H9 (cell line): ENCODE measurements at regions not wholly inside any gene's neighbourhood (a gene's known extent, or its start where the extent isn't known, plus 50 kb on each side); places are given as distances from the start of the nearest gene placed in this dataset.

Experiments
- DNase-seq: peaks from one replicate; pipeline ENCODE4 v3.0.0-alpha.2; 2017
- H2AFZ ChIP-seq: one replicate; pipeline ENCODE4 v1.6.1; 2013; ENCODE audit warnings: mild to moderate bottlenecking, low read length, control low read depth, moderate library complexity
- H2AK5ac ChIP-seq: 2 replicates; pipeline ENCODE4 v1.6.1; 2013; ENCODE audit warnings: low read length, control low read depth, mixed read lengths; ENCODE audit not compliant: insufficient read length
- H2BK120ac ChIP-seq: one replicate; pipeline ENCODE4 v1.6.1; 2013; ENCODE audit warnings: low read depth, mild to moderate bottlenecking, low read length, control low read depth, inconsistent platforms; ENCODE audit not compliant: poor library complexity, severe bottlenecking
- H2BK12ac ChIP-seq: 2 replicates; pipeline ENCODE4 v1.6.1; 2013; ENCODE audit warnings: low read length, control low read depth, mixed read lengths, low read depth; ENCODE audit not compliant: insufficient read length
- H2BK15ac ChIP-seq: 2 replicates; pipeline ENCODE4 v1.6.1; 2013; ENCODE audit warnings: low read depth, low read length, control low read depth
- H2BK20ac ChIP-seq: one replicate; pipeline ENCODE4 v1.6.1; 2013; ENCODE audit warnings: low read depth, mild to moderate bottlenecking, low read length, control low read depth, inconsistent platforms; ENCODE audit not compliant: poor library complexity, severe bottlenecking
- H2BK5ac ChIP-seq: 2 replicates; pipeline ENCODE4 v1.6.1; 2013; ENCODE audit warnings: low read length, control low read depth, mixed read lengths; ENCODE audit not compliant: insufficient read length
- H3K14ac ChIP-seq: 2 replicates; pipeline ENCODE4 v1.6.1; 2013; ENCODE audit warnings: low read length, control low read depth; ENCODE audit not compliant: insufficient read depth
- H3K18ac ChIP-seq: 2 replicates; pipeline ENCODE4 v1.6.1; 2013; ENCODE audit warnings: low read depth, mild to moderate bottlenecking, mixed read lengths, low read length, control low read depth; ENCODE audit not compliant: insufficient read length
- H3K23ac ChIP-seq: 2 replicates; pipeline ENCODE4 v1.6.1; 2013; ENCODE audit warnings: low read length, control low read depth, mixed read lengths, low read depth; ENCODE audit not compliant: insufficient read length
- H3K23me2 ChIP-seq: 2 replicates; pipeline ENCODE4 v1.6.1; 2013; ENCODE audit warnings: low read depth, mild to moderate bottlenecking, mixed read lengths, low read length, control low read depth; ENCODE audit not compliant: insufficient read length, poor library complexity, severe bottlenecking
- H3K27ac ChIP-seq: 2 replicates; pipeline ENCODE4 v1.5.1; 2013; ENCODE audit warnings: low read length, control low read depth, mixed read lengths, low read depth; ENCODE audit not compliant: insufficient read length
- H3K27me3 ChIP-seq: 2 replicates; pipeline ENCODE4 v1.6.1; 2013; ENCODE audit warnings: low read length, control low read depth, inconsistent platforms; ENCODE audit not compliant: insufficient read depth
- H3K4ac ChIP-seq: 2 replicates; pipeline ENCODE4 v1.6.1; 2013; ENCODE audit warnings: low read depth, mild to moderate bottlenecking, control low read depth, inconsistent platforms, low read length, moderate library complexity
- H3K4me1 ChIP-seq: 2 replicates; pipeline ENCODE4 v1.6.1; 2013; ENCODE audit warnings: low read length, control low read depth, inconsistent platforms; ENCODE audit not compliant: insufficient read depth
- H3K4me2 ChIP-seq: 2 replicates; pipeline ENCODE4 v1.6.1; 2013; ENCODE audit warnings: low read length, control low read depth, mixed read lengths; ENCODE audit not compliant: insufficient read length, insufficient read depth
- H3K56ac ChIP-seq: 2 replicates; pipeline ENCODE4 v1.6.1; 2013; ENCODE audit warnings: low read depth, mild to moderate bottlenecking, mixed read lengths, low read length, control low read depth; ENCODE audit not compliant: insufficient read length
- H3K79me1 ChIP-seq: 2 replicates; pipeline ENCODE4 v1.6.1; 2013; ENCODE audit warnings: low read depth, mild to moderate bottlenecking, moderate library complexity, low read length, control low read depth, inconsistent platforms; ENCODE audit not compliant: insufficient read depth, poor library complexity, severe bottlenecking
- H3K79me2 ChIP-seq: 2 replicates; pipeline ENCODE4 v1.6.1; 2013; ENCODE audit warnings: low read length, control low read depth, inconsistent platforms; ENCODE audit not compliant: insufficient read depth
- H3K9ac ChIP-seq: 2 replicates; pipeline ENCODE4 v1.6.1; 2013; ENCODE audit warnings: low read length, control low read depth, mixed read lengths; ENCODE audit not compliant: insufficient read length; ENCODE audit errors: extremely low read depth
- H3K9me3 ChIP-seq: one replicate; pipeline ENCODE4 v1.6.1; 2013; ENCODE audit warnings: low read depth, low read length, inconsistent platforms; ENCODE audit not compliant: control insufficient read depth
- H3T11ph ChIP-seq: one replicate; pipeline ENCODE4 v1.6.1; 2013; ENCODE audit warnings: mild to moderate bottlenecking, low read length, control low read depth, inconsistent platforms
- H4K20me1 ChIP-seq: one replicate; pipeline ENCODE4 v1.6.1; 2013; ENCODE audit not compliant: control insufficient read depth, insufficient read length, insufficient read depth
- H4K5ac ChIP-seq: 2 replicates; pipeline ENCODE4 v1.6.1; 2013; ENCODE audit warnings: low read depth, mild to moderate bottlenecking, mixed read lengths, low read length, control low read depth; ENCODE audit not compliant: insufficient read length
- H4K8ac ChIP-seq: replicated peaks from 2 replicates; pipeline ENCODE4 v1.6.1; 2013; ENCODE audit warnings: low read length, control low read depth, mixed read lengths, low read depth; ENCODE audit not compliant: insufficient read length
- H4K91ac ChIP-seq: 2 replicates; pipeline ENCODE4 v1.6.1; 2013; ENCODE audit warnings: low read depth, mild to moderate bottlenecking, moderate library complexity, mixed read lengths, low read length, control low read depth; ENCODE audit not compliant: insufficient read length
- H3K27ac Mint-ChIP-seq, 3 experiments: 2 replicates in 2 of 3; 3 replicates in 1 of 3; pipeline ENCODE4 v1.8.0; 2020 to 2021; ENCODE audit warnings: mixed read lengths in 3 of 3, mild to moderate bottlenecking in 1 of 3, moderate library complexity in 1 of 3
- H3K27me3 Mint-ChIP-seq: 2 replicates; pipeline ENCODE4 v1.8.0; 2021; ENCODE audit warnings: low read depth, mild to moderate bottlenecking, moderate library complexity, mixed read lengths
- H3K36me3 Mint-ChIP-seq, 3 experiments: 2 replicates in 2 of 3; 3 replicates in 1 of 3; pipeline ENCODE4 v1.8.0; 2020 to 2021; ENCODE audit warnings: low read depth in 3 of 3, mixed read lengths in 3 of 3; ENCODE audit not compliant: insufficient read depth in 1 of 3
- H3K4me1 Mint-ChIP-seq, 2 experiments: 2 replicates each; pipeline ENCODE4 v1.8.0; 2020; ENCODE audit warnings: mixed read lengths in 2 of 2
- H3K4me3 Mint-ChIP-seq, 2 experiments: 2 replicates in 1 of 2; 3 replicates in 1 of 2; pipeline ENCODE4 v1.8.0; 2020 to 2021; ENCODE audit warnings: mild to moderate bottlenecking in 2 of 2, mixed read lengths in 2 of 2, moderate library complexity in 1 of 2
- H3K9me3 Mint-ChIP-seq, 2 experiments: 2 replicates in 1 of 2; 3 replicates in 1 of 2; pipeline ENCODE4 v1.8.0; 2020; ENCODE audit warnings: mild to moderate bottlenecking in 2 of 2, mixed read lengths in 2 of 2, moderate library complexity in 1 of 2
- WGBS: extraction: QIAGEN DNeasy Blood & Tissue Kit; methylation state at CpG from one replicate; pipeline ENCODE4 v1.1.7; 2013; ENCODE audit warnings: missing lambda C conversion rate, low lambda C conversion rate, mixed read lengths; ENCODE audit not compliant: insufficient read length; ENCODE audit errors: extremely low coverage; 5-methylcytosine and 5-hydroxymethylcytosine counted together
- TF ChIP-seq, protein P1 (sequence below): fragments of 200-600 bp; sonication (generic); conservative IDR thresholded peaks from 3 replicates; pipeline ENCODE4 v1.8.0; 2021; ENCODE audit warnings: antibody characterized with exemption, mild to moderate bottlenecking

DNA sequence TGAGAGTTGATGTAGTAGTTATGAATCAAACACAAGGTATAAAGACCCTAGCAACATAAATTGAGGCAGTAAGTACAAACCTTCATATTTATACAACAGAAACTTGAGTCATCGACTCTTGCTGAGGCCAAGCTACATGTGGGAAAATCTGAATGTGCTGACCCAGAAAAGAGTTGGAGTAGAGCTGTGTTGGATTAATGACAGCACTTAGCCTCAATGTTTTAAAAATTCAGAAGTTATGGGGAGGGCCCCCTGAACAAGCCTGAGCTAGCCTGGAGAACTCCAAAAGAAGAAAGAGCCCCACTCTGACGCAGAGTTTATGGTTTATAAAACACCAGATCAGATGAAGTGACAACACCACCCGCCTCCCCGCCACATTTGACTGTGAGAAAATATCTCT is 100.0 kb downstream of the DUSP6 start:
- Histone ChIP-seq H3K9me3 (no peaks in the 10 kb centered on the region), H3K27me3 (peaks cover 3% of the 10 kb centered on the region; the same call in 1 of the 2 replicates), H3K79me2 (no peaks in the 10 kb centered on the region), H3K4me1 (peaks cover 5% of the 10 kb centered on the region; the same call in 1 of the 2 replicates), H3K14ac (no peak overlapping the region), H3K79me1 (no peaks in the 10 kb centered on the region), H3K4ac (no peak overlapping the region), H4K5ac (no peak overlapping the region), H2BK12ac (no peak overlapping the region), H4K91ac (no peak overlapping the region), H3T11ph (no peak overlapping the region), H2AFZ (no peak overlapping the region), H3K9ac (no peak overlapping the region), H3K18ac (no peak overlapping the region), H3K23me2 (no peaks in the 10 kb centered on the region), H2BK20ac (no peak overlapping the region), H2AK5ac (no peak overlapping the region), H2BK120ac (no peak overlapping the region), H2BK5ac (no peak overlapping the region), H3K23ac (no peak overlapping the region), H4K20me1 (no peaks in the 10 kb centered on the region), H4K8ac (no peak overlapping the region), H3K56ac (no peak overlapping the region), H3K4me2 (no peak overlapping the region), H2BK15ac (no peak overlapping the region), H3K27ac (no peak overlapping the region)
- no peaks in the 10 kb centered on the region for H3K9me3 Mint-ChIP-seq
- DNase-seq = no peak
- no peak overlapping the region for H3K27ac Mint-ChIP-seq
- peaks cover 10% of the 10 kb centered on the region for H3K27me3 Mint-ChIP-seq
- no CpG with 5 or more reads among the region's 4 CpGs for WGBS
- TF ChIP-seq, protein P1, sequence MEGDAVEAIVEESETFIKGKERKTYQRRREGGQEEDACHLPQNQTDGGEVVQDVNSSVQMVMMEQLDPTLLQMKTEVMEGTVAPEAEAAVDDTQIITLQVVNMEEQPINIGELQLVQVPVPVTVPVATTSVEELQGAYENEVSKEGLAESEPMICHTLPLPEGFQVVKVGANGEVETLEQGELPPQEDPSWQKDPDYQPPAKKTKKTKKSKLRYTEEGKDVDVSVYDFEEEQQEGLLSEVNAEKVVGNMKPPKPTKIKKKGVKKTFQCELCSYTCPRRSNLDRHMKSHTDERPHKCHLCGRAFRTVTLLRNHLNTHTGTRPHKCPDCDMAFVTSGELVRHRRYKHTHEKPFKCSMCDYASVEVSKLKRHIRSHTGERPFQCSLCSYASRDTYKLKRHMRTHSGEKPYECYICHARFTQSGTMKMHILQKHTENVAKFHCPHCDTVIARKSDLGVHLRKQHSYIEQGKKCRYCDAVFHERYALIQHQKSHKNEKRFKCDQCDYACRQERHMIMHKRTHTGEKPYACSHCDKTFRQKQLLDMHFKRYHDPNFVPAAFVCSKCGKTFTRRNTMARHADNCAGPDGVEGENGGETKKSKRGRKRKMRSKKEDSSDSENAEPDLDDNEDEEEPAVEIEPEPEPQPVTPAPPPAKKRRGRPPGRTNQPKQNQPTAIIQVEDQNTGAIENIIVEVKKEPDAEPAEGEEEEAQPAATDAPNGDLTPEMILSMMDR = no peak
- H3K4me1 Mint-ChIP-seq = peaks cover 15 to 25% of the 10 kb centered on the region in 2 experiments
- no peaks in the 10 kb centered on the region; a peak in 2 of 7 replicates for H3K36me3 Mint-ChIP-seq
- H3K4me3 Mint-ChIP-seq = no peak overlapping the region
